Posterior vena cava (tissue), 2 donors: ENCODE measurements at regions not wholly inside any gene's neighbourhood (a gene's known extent, or its start where the extent isn't known, plus 50 kb on each side); places are given as distances from the start of the nearest gene placed in this dataset.
"Not testable (repeated sequence)": the region's sequence is repeated elsewhere in the genome, so short reads cannot be mapped to it uniquely, and the experiment has no call there.

Experiments used
- DNase-seq: peaks from one replicate; pipeline ENCODE4 v3.0.0-alpha.2; 2020; ENCODE audit warnings: low spot score
- intact Hi-C, 2 donors: fragments of 100-400 bp; cut with DNase I; formaldehyde crosslinking; loops; one replicate each; pipeline versions ENCODE4 v1.14.1 to v1.14.2; 2022 to 2023
- donor health status: DM: yes; HTN: yes; CAD: no.
- donor health status: DM: yes; HTN: yes; CAD: no.

GRCh38 chr15:26148156-26148860 lies 285.2 kb upstream of the ATP10A start:
- intact Hi-C loops = no loop called here
- DNase-seq = no peak

- no peak for DNase-seq
- intact Hi-C loops = no loop called here
Observed at GRCh38 chr15:26146202-26146601, 283.1 kb upstream of the ATP10A start.

GRCh38 chr15:26145796-26146195 lies 282.7 kb upstream of the ATP10A start:
- intact Hi-C loops = no loop called here

GRCh38 chr15:26144836-26145235 lies 281.7 kb upstream of the ATP10A start:
- DNase-seq = no peak
- intact Hi-C loops = no loop called here

More at GRCh38 chr15:26145796-26146195, 282.7 kb upstream of the ATP10A start:
- no peak for DNase-seq

- intact Hi-C loops = no loop called here
- no peak for DNase-seq
Observed at GRCh38 chr15:26143221-26143620, 280.1 kb upstream of the ATP10A start.

GRCh38 chr15:26134812-26135211 lies 271.7 kb upstream of the ATP10A start:
- intact Hi-C loops = no loop called here
- DNase-seq = no peak

- intact Hi-C loops = no loop called here
- no peak for DNase-seq
Observed at GRCh38 chr15:26134152-26134551, 271.0 kb upstream of the ATP10A start.

- intact Hi-C loops = no loop called here
Observed at GRCh38 chr15:26132811-26133210, 269.7 kb upstream of the ATP10A start.

GRCh38 chr15:26129852-26130251 lies 266.7 kb upstream of the ATP10A start:
- DNase-seq = no peak
- intact Hi-C loops = no loop called here

More at GRCh38 chr15:26132811-26133210, 269.7 kb upstream of the ATP10A start:
- no peak for DNase-seq

- intact Hi-C loops = no loop called here
- DNase-seq = no peak
Observed at GRCh38 chr15:26128611-26129140, 265.5 kb upstream of the ATP10A start.

- no peak for DNase-seq
- intact Hi-C loops = loop anchor here in 1 of 2 donors (1.0 kb wide), 1 partner anchor 27 kb away; no protein-coding TSS in a partner anchor
Observed at GRCh38 chr15:26126819-26127387, 263.8 kb upstream of the ATP10A start.

GRCh38 chr15:26126070-26126469 lies 262.9 kb upstream of the ATP10A start:
- DNase-seq = no peak
- intact Hi-C loops = loop anchor here in 1 of 2 donors (1.0 kb wide), 1 partner anchor 26 kb away; no protein-coding TSS in a partner anchor

GRCh38 chr15:26125664-26126063 lies 262.5 kb upstream of the ATP10A start:
- intact Hi-C loops = loop anchor here in 1 of 2 donors (1.0 kb wide), 1 partner anchor 25 kb away; no protein-coding TSS in a partner anchor

GRCh38 chr15:26119322-26119721 lies 256.2 kb upstream of the ATP10A start:
- intact Hi-C loops = no loop called here
- DNase-seq = no peak

More at GRCh38 chr15:26125664-26126063, 262.5 kb upstream of the ATP10A start:
- DNase-seq = no peak

GRCh38 chr15:26115229-26115943 lies 252.3 kb upstream of the ATP10A start:
- no peak for DNase-seq
- intact Hi-C loops = no loop called here

- DNase-seq, intact Hi-C loops: not testable (repeated sequence)
Observed at GRCh38 chr15:26114128-26114527, 251.0 kb upstream of the ATP10A start.

GRCh38 chr15:26113296-26113695 lies 250.2 kb upstream of the ATP10A start:
- no peak for DNase-seq
- intact Hi-C loops = no loop called here

- intact Hi-C loops = no loop called here
- no peak for DNase-seq
Observed at GRCh38 chr15:26109203-26109602, 246.1 kb upstream of the ATP10A start.

GRCh38 chr15:26106556-26106955 lies 243.4 kb upstream of the ATP10A start:
- DNase-seq = no peak
- intact Hi-C loops = no loop called here

GRCh38 chr15:26103002-26103404 lies 239.9 kb upstream of the ATP10A start:
- no peak for DNase-seq
- intact Hi-C loops = no loop called here
